ENCODE measurements at regions not wholly inside any gene's neighbourhood (a gene's known extent, or its start where the extent isn't known, plus 50 kb on each side); places are given as distances from the start of the nearest gene placed in this dataset.

GRCh38 chr4:149095001-149095400, 652.8 kb upstream of the NR3C2 start:
- intact Hi-C loops (cut with DNase I): no loop called here
- DNase-seq: no peak
- ATAC-seq: no peak

GRCh38 chr4:149084144-149084543, 641.9 kb upstream of the NR3C2 start:
- Histone ChIP-seq H3K9me3 (no peaks in the 10 kb centered on the region), H3K27ac (no peak overlapping the region), H3K4me3 (no peak overlapping the region), H3K4me1 (no peaks in the 10 kb centered on the region), H3K36me3 (no peaks in the 10 kb centered on the region), H3K27me3 (no peaks in the 10 kb centered on the region)
- DNase-seq: no peak
- TF ChIP-seq CTCF (IDR thresholded peaks at IDR 0.05): no peak
- ATAC-seq: no peak
- intact Hi-C loops (cut with DNase I): no loop called here

More at GRCh38 chr4:149095001-149095400, 652.8 kb upstream of the NR3C2 start:
- H3K9me3 ChIP-seq: peaks cover 0 to 27% of the 10 kb centered on the region in 2 donors
- H3K36me3 ChIP-seq: no peaks in the 10 kb centered on the region
- H3K4me3 ChIP-seq: no peak overlapping the region
- no peak overlapping the region for H3K27ac ChIP-seq
- no peaks in the 10 kb centered on the region for H3K4me1 ChIP-seq
- no peak for TF ChIP-seq CTCF (IDR thresholded peaks at IDR 0.05)
- no peaks in the 10 kb centered on the region for H3K27me3 ChIP-seq

- no peaks in the 10 kb centered on the region for H3K4me1 ChIP-seq
- H3K27ac ChIP-seq: no peak overlapping the region
- intact Hi-C loops (cut with DNase I): no loop called here
- ATAC-seq: no peak
- no peaks in the 10 kb centered on the region for H3K27me3 ChIP-seq
- H3K9me3 ChIP-seq: no peaks in the 10 kb centered on the region
- DNase-seq: no peak
- TF ChIP-seq CTCF (IDR thresholded peaks at IDR 0.05): no peak
- H3K36me3 ChIP-seq: no peaks in the 10 kb centered on the region
- H3K4me3 ChIP-seq: no peak overlapping the region
Observed at GRCh38 chr4:149077181-149077580, 635.0 kb upstream of the NR3C2 start.

DNA sequence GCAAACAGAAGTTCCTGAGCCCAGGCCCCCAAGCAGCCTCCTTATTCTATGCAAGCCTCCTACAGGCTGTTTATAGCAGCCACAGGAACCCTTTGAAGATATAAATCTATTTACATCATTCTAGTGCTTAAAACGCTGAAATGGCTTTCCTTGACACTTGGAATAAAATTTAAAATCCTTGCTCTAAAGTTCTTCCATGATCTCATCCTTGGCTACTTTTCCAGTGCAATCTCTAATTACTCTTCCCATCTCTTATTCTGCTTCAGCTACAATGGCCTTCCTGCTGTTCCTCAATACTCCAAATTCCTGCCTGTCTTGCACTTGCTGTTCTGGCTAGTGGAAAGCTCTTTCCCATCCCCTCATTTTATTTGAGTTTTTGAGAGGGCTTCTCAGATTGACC, 634.2 kb upstream of the NR3C2 start:
- TF ChIP-seq CTCF (IDR thresholded peaks at IDR 0.05): no peak
- H3K27ac ChIP-seq: no peak overlapping the region
- H3K27me3 ChIP-seq: no peaks in the 10 kb centered on the region
- H3K9me3 ChIP-seq: no peaks in the 10 kb centered on the region
- DNase-seq: no peak
- intact Hi-C loops (cut with DNase I): no loop called here
- no peak for ATAC-seq
- H3K4me1 ChIP-seq: no peaks in the 10 kb centered on the region
- no peaks in the 10 kb centered on the region for H3K36me3 ChIP-seq
- no peak overlapping the region for H3K4me3 ChIP-seq

DNA sequence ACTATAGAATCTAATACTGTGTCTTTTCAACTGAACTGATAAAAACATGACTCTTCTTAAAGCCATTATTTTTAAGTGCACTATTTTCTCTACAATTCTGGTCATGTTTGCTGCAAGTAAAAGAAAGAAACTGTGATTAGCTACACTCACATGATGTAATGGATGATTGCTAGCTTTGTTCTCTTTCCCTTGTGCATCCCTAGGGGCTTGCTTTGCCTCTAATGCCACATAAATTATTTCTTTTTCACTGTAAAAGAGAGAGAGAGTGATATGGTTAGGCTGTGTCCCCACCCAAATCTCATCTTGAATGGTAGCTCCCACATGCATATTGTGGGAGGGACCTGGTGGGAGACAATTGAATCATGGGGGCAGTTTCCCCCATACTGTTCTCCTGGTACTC, 630.2 kb upstream of the NR3C2 start:
- intact Hi-C loops (cut with DNase I): no loop called here
- no peak overlapping the region for H3K4me3 ChIP-seq
- no peak overlapping the region for H3K27ac ChIP-seq
- DNase-seq: no peak
- H3K27me3 ChIP-seq: no peaks in the 10 kb centered on the region
- no peak for ATAC-seq
- H3K4me1 ChIP-seq: no peaks in the 10 kb centered on the region
- H3K9me3 ChIP-seq: no peaks in the 10 kb centered on the region
- no peak for TF ChIP-seq CTCF (IDR thresholded peaks at IDR 0.05)
- no peaks in the 10 kb centered on the region for H3K36me3 ChIP-seq
